HG02885 (cell line): ENCODE measurements at regions not wholly inside any gene's neighbourhood (a gene's known extent, or its start where the extent isn't known, plus 50 kb on each side); places are given as distances from the start of the nearest gene placed in this dataset.

Experiments used
- ATAC-seq: cut with Tn5 transposase; IDR thresholded peaks from one replicate; pipeline ENCODE4 v1.9.1; 2021; ENCODE audit warnings: mild to moderate bottlenecking; ENCODE audit not compliant: unreplicated experiment, poor library complexity

- no peak for ATAC-seq
These were observed 1761.8 kb downstream of the SUCLG1 start for GRCh38 chr2:82697231-82697630.

GRCh38 chr2:82694431-82694830 is 1764.6 kb downstream of the SUCLG1 start:
- no peak for ATAC-seq

- ATAC-seq: no peak
These were observed 1768.2 kb downstream of the SUCLG1 start for GRCh38 chr2:82690757-82691411.

- no peak for ATAC-seq
These were observed 1783.9 kb downstream of the SUCLG1 start for GRCh38 chr2:82675186-82675585.

GRCh38 chr2:82674652-82675051 is 1784.4 kb downstream of the SUCLG1 start:
- no peak for ATAC-seq

- ATAC-seq: no peak
These were observed 1791.6 kb downstream of the SUCLG1 start for GRCh38 chr2:82667491-82667890.

- no peak for ATAC-seq
These were observed 1793.4 kb downstream of the SUCLG1 start for GRCh38 chr2:82665691-82666090.

GRCh38 chr2:82657106-82657505 is 1802.0 kb downstream of the SUCLG1 start:
- ATAC-seq: no peak

- no peak for ATAC-seq
These were observed 1802.7 kb downstream of the SUCLG1 start for GRCh38 chr2:82656420-82656819.

- no peak for ATAC-seq
These were observed 1807.0 kb downstream of the SUCLG1 start for GRCh38 chr2:82652117-82652516.

- ATAC-seq: no peak
These were observed 1809.0 kb downstream of the SUCLG1 start for GRCh38 chr2:82650038-82650437.

- no peak for ATAC-seq
These were observed 1817.4 kb downstream of the SUCLG1 start for GRCh38 chr2:82641598-82642180.

- no peak for ATAC-seq
These were observed 1822.6 kb downstream of the SUCLG1 start for GRCh38 chr2:82636402-82637020.

- no peak for ATAC-seq
These were observed 1860.1 kb downstream of the SUCLG1 start for GRCh38 chr2:82599021-82599420.

GRCh38 chr2:82596581-82596980 is 1862.5 kb downstream of the SUCLG1 start:
- ATAC-seq: no peak

GRCh38 chr2:82591718-82592117 is 1867.4 kb downstream of the SUCLG1 start:
- ATAC-seq: no peak

- ATAC-seq: no peak
These were observed 1882.4 kb downstream of the SUCLG1 start for GRCh38 chr2:82576656-82577055.

- no peak for ATAC-seq
These were observed 1919.8 kb downstream of the SUCLG1 start for GRCh38 chr2:82539280-82539621.

GRCh38 chr2:82538590-82539279 is 1920.3 kb downstream of the SUCLG1 start:
- no peak for ATAC-seq

GRCh38 chr2:82528288-82528687 is 1930.8 kb downstream of the SUCLG1 start:
- no peak for ATAC-seq

- no peak for ATAC-seq
These were observed 1932.0 kb downstream of the SUCLG1 start for GRCh38 chr2:82527124-82527523.
